ENCODE measurements at regions not wholly inside any gene's neighbourhood (a gene's known extent, or its start where the extent isn't known, plus 50 kb on each side); places are given as distances from the start of the nearest gene placed in this dataset.

GRCh38 chr15:87347806-87348515 is 908.6 kb downstream of the NTRK3 start:
- no peak for DNase-seq

DNA sequence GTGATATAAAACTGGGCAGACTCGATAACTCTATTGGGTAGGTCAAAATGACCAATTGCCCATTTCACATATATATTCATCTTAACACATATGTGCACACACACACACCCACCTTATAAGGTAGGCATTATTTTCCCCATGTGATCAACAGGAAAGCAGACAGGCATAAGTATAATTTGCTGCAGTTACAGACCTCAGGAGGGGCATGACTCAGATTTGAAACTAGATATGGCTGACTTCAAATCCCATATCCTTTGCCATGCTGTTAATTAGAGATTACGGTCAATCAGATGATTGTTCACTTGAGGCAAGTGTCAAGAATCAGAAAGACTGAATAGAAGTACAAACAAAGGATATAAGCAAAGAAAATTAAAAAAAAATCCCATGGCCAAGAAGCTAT is 910.6 kb downstream of the NTRK3 start:
- no peak for DNase-seq

- DNase-seq = no peak
These were observed 912.6 kb downstream of the NTRK3 start for GRCh38 chr15:87343966-87344365.

GRCh38 chr15:87340370-87340769 is 916.2 kb downstream of the NTRK3 start:
- DNase-seq = no peak

- peak; percentile 21 for DNase-seq
These were observed 930.3 kb downstream of the NTRK3 start for GRCh38 chr15:87326269-87326668.

DNA sequence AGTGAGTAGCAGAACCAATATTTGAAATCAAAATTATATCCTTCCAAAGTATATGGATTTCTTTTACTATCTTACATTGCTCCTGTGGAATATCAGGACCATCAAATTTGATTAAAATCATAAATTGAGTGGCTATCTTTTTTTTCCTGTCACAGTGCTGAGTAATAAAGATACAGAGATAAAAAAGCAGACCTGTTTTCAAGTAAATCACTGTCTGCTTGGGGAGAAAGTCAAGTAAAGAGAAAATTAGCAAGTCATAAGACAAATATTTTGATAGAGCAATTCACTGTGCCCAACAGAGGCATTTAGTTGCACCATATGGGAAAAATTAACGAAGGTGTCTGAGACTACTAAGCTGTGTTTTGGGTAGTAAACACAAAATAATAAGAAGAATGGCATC is 933.7 kb downstream of the NTRK3 start:
- DNase-seq = no peak

- DNase-seq = no peak
These were observed 934.3 kb downstream of the NTRK3 start for GRCh38 chr15:87322265-87322664.

- DNase-seq = no peak
These were observed 938.6 kb downstream of the NTRK3 start for GRCh38 chr15:87317900-87318299.

GRCh38 chr15:87312221-87312620 is 944.3 kb downstream of the NTRK3 start:
- DNase-seq = no peak

- no peak for DNase-seq
These were observed 956.4 kb downstream of the NTRK3 start for GRCh38 chr15:87300146-87300545.

DNA sequence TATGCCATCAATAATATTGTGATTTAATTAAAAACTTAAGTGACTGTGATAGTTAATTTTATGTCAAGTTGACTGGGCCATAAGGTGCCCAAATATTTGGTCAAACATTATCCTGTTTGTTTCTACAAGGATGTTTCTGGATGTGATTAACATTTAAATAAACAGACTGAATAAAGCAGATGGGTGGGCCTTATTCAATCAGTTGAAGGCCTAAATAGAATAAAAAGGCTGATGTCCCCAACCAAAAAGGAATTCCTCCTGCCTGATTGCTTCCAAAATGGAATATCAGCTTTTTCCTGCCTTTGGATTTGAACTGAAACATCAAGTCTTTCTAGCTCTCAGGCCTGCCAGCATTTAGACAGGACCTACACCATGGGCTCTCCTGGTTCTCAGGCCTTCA is 961.7 kb downstream of the NTRK3 start:
- DNase-seq = no peak

DNA sequence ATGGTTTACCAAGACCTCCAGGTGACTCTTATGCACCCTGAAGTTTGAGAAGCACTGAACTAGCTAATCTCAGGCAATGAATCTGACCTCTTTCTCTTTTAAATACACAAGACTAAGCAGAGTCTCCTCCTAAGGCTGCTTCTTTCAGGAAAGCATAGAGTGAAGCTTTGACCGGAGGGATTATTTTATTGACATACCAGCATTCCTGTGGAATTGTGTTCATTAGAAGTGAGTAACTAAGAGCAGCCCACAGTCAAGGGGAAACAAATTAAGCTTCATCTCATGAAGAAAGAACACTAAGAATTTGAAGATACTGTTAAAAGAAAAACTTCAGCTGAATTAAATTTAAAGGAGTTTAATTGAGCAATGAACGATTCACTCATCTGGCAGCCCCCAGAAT is 963.5 kb downstream of the NTRK3 start:
- no peak for DNase-seq

DNA sequence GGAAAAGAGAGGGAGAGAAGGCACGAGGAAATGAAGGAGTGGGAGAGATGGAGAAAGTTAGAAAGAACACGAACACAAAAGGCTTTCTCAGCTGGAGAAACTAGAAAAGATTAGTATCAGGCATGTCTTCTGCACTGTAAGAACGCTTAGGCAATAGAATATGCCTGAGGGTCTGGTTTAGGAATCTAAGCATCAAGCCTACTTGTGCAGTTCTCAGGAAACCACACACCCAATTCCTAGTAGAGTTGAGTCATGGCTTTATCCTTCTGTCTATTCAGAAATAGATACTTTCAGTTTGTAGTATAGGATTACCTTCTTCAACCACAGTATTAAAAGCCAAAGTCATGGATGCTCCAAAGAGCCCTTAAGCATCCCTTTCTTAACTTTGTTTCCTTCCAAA is 969.4 kb downstream of the NTRK3 start:
- DNase-seq = peak; percentile 98

DNA sequence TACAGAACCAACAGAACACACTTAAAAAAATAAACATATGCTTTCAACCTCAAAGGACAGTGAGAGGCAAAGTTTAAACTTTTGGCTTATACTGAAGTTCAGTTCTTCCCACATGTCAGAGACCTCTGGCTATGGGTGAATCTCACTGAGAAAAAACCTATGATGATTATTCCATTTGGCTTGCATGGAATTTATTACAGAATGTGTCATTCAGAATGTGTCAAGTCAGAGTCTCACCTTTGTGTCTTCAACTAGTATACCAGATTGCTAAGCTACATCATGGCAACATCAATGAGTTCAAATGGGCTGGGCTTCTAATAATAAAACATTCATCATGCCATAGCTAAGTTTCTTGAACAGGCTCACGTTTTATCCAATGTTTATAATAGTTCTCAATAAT is 987.0 kb downstream of the NTRK3 start:
- peak; percentile 77 for DNase-seq

- DNase-seq = peak; percentile 70
These were observed 987.9 kb downstream of the NTRK3 start for GRCh38 chr15:87268675-87269074.

DNA sequence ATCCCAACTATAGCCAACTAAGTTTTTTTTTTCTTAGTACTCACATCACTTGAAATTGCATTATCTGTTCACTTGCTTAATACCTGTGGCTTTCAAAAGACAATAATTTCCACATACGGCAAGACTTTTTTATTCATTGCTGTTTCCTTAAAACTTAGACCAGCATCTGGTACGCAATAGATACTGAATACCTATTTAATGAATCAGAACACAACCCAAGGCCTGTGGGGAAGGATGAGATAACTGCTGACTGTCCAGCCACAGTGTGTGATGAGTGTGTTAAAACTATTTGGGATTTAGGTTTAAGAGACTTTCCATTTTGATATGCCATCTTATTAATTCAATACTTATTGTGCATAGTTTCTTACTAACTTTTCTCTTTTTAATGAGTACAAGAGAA is 988.7 kb downstream of the NTRK3 start:
- DNase-seq = peak; percentile 98

- no peak for DNase-seq
These were observed 992.7 kb downstream of the NTRK3 start for GRCh38 chr15:87263871-87264270.

DNA sequence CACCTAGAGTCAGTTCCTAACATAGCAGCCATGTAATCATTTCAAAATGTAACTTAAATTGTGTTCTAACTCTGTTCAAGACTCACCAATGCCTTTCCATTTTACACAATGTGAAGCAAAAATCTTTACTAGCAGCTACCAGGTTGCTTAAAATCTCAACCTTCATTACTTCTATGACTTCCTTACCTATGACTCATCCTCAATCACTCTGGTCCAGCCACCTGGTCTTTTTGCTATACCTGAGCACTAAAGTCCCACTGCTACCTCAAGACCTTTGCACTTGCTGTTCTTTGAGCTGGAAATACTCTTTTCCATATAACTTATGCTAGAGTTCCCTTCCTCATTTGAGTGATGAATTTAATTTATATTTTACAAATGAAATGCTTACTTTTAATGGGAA is 993.2 kb downstream of the NTRK3 start:
- no peak for DNase-seq

GRCh38 chr15:87245592-87245991 is 1010.9 kb downstream of the NTRK3 start:
- DNase-seq = no peak

DNA sequence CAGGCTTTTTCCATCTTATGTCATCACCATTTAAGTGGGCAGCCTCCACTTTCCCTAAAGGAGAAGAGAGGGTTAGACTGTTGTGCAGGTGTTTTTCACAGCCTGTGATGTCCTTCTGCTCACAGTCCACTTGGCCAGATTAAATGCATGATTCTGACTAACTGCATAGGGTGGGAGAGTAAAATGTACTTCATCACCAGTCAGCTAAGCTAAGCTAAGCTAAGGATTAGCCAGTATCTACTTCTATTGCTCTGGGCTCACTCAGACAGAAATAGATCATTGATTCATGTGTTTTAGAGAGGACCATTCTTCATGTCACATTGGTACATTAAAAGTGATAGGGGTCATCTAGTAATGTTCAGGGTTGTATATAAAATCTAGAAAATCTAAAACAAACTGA is 1013.1 kb downstream of the NTRK3 start:
- DNase-seq = no peak

GRCh38 chr15:87239582-87240230 is 1016.8 kb downstream of the NTRK3 start:
- no peak for DNase-seq

DNA sequence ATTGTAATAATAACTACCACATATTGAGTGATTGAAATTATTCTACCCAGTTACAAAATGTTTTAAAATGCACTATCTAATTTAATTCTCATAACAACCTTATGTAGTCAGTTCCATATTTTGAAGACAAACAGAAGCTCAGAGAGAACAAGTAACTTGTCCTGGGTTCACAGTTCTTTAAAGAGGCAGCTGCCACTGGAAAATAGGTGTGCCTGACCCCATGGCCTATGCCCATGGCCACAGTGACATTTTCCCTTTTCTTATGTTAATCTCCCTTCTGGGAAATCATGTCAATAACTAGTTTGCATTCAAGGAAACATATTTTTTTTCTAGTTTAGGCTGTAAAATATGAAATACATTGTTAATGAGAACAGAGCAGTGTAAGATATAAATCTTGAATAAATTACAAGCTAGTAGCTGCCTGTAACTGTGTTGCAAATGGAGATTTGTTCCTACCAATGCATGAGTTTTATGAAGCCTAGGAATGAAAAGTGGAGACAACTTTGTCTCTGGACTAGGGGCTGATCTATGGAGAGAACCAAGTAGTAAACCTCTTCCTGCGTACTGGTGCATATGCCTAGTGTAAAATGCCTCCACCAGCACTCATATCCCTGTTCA is 1018.0 kb downstream of the NTRK3 start:
- DNase-seq = no peak

DNA sequence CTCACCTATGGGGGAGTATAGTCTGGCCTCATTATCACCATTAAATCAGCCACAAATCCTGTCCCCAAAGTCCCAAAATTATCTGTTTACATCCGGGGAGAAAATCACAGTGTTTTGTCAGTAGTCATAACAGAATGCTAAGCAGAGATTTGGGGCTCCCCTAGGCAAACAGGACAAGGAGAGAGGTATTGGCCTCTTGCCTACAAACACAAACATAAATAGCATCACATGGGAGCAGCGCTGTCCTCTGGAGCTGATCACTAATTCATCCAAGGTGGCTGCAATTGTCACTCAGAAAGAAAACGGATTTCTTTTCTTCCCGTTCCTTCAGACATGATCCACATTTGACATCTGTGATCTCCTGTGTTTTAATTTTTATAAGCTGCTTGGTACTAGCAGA is 1028.1 kb downstream of the NTRK3 start:
- DNase-seq = no peak

DNA sequence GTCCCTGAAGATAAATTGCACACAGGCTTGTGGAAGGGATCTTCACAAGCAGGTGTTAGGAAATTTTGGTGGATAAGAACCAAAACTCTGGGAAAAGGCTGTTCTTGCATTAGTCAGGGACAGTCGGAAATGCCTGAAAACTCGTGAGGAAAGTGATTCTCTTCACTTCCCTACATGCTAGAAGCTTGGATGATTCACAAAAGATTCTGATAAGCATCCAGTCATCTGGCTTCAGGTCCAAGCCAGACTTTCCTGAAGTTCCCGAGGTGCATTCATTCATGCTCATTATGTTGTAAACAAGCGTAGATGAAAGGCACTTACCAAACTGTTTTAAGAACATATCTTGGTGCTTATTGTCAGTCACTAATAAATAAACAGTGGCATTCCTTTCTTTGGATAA is 1028.7 kb downstream of the NTRK3 start:
- DNase-seq = peak; percentile 90

DNA sequence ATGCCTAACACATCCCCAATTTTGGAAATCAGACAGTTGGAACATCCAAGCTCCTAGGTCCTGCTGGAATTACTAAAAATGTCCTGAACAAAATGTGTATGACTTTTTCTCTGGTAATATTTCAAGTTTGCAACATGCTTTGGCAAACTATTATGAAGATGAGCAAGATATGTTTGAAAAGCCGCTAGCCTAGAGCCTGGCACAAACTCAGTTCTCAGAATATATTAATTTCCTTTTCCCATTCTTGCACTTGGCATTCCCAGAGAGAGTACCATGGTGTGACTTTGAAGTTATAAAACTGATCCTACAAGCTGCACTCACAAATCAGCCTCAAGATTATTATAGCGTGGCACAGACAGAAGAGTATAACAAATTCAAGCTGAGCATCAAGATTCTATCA is 1031.1 kb downstream of the NTRK3 start:
- DNase-seq = no peak

Data from NCI-H226 (cell line).